Pons (tissue), 1 donor: ENCODE measurements at regions not wholly inside any gene's neighbourhood (a gene's known extent, or its start where the extent isn't known, plus 50 kb on each side); places are given as distances from the start of the nearest gene placed in this dataset.
"Not testable (repeated sequence)": the region's sequence is repeated elsewhere in the genome, so short reads cannot be mapped to it uniquely, and the experiment has no call there.

Experiments
- DNase-seq: peaks from one replicate; pipeline ENCODE4 v3.0.0-alpha.2; 2016; ENCODE audit warnings: low spot score

DNA sequence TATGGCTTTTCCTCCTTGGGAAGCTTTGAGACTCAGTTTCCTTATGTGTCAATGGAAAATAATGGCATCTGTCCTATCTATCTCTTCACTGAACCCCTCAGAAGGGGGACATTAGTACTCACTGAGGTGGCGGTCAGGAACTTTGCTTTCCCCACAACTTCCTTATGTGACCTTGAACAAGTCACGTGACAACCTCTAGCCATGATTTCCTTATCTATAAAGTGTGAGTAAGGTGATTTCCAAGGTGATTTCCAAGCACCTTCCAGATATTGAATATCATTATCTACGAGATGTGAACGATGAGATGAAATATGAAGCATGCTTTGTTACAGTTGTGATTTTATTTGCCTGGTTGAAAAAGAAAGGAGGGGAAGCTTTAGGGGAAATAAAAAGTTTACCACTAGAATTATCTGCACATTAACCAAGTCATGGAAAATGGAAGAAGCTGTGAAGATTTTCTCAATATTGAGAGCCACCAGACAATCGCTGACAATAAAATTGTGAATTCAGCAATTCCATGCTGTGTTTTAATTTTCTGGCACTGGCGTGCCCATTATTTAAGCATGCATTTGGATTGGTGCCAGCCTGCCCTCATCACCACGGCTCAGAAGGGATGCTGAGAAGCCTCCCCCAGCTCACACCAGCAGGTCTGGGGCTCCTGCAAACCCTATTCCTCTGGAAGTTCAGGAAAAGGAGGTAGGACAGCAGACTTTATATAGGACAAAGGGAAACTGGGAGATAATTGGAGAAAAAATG lies 255.3 kb downstream of the CD83 start:
- DNase-seq = no peak

DNA sequence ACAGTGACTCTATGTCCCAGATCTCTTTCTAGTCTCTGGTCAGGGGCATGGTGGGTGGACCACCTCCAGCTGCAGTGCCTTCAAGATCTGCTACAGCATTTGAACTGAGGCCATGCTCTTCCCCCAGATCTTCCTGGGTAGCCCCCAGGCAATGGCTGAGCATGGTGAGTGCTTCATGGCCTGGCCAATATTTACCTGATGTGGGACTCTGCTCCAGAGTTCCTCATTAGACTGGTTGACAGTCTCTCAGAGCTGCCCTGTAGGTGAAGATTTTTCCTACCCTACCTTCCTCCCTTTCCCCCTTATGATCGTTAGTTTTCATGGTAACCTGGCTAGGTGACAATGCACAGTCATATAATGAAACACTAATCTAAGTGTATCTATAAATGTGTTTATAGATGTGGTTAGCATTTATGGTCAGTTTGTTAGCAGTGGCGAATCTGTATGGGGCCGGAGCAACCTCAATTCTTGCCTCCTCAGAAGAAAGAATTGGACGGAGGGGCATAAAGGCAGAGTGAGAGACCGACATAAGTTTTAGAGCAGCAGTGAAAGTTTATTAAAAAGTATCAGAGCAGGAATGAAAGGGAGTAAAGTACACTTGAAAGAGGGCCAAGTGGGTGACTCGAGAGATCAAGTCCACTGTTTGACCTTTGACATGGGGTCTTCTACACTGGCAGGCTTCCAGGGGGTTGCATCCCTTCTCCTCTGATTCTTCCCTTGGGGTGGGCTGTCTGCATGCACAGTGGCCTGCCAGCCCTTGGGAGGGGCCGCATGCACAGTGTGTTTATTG lies 256.3 kb downstream of the CD83 start:
- DNase-seq = no peak

DNA sequence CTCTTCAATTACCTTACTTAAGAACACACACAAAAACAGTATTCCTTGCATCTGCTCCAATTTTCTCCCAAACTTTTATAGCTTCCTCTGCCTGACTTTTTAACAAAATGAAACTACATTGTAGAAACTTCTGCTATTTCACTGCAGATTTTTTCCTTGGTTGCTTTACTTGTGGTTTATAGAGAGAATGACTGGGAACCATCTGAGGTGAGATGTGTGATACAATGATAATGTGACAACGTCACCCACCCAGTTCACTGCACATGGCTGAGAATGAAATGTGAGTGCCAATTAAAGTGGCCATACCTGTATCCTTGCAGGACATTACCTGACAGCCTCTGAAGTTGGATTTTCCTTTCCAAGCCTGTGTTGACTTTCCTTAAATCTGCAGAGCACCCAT lies 258.4 kb downstream of the CD83 start:
- no peak for DNase-seq

DNA sequence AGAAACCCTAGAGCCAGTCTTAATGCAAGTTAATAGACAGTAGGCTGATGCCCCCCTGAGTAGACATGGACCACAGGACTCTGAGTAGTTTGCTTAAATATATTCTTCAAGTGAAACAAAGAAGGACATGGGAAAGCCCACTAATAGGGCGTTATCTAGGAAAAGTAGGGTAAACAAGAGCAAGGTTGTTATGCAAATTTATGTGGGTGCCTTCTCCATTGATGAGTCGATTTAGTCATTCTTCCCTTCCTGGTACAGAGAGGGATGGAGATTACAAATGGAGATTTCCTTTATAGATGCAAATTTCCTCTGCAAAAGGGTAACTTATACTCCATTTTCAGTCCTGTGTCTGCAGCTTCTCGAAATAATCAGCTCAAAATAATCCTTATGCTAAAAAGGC lies 262.0 kb downstream of the CD83 start:
- DNase-seq = no peak

DNA sequence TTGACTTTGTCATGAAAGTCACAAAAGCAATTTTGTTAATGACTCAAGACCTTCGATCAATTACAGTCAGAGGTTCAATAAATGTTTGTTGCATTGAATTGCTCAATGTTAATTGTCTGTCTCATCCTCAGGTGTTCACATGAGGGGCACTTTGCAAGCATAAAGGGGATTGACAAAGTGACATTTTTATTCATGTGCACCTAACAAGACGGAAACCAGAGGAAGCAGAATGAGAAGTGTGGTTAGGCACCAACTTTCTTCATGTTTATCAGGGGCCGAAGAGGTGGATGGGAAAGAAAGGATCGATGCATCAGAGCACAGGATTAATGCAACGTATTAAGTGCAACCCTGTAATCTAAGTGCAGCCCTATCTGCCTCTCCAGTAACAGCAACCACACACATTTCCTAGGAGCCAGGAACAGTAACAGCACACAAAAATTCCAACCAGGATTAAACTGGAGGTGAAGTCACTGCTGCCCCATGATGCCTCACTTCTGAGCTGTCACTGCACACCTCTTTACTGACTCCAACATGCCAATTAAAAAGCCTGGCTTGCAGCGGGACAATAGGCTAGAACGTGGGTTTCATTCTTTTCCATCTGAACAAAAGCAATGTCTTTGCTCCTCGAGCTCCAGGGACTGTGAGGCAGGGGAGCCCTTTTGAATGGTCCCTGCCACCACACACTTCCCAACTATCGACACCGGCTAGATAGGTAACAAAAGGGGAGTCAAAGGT lies 262.7 kb downstream of the CD83 start:
- no peak for DNase-seq

DNA sequence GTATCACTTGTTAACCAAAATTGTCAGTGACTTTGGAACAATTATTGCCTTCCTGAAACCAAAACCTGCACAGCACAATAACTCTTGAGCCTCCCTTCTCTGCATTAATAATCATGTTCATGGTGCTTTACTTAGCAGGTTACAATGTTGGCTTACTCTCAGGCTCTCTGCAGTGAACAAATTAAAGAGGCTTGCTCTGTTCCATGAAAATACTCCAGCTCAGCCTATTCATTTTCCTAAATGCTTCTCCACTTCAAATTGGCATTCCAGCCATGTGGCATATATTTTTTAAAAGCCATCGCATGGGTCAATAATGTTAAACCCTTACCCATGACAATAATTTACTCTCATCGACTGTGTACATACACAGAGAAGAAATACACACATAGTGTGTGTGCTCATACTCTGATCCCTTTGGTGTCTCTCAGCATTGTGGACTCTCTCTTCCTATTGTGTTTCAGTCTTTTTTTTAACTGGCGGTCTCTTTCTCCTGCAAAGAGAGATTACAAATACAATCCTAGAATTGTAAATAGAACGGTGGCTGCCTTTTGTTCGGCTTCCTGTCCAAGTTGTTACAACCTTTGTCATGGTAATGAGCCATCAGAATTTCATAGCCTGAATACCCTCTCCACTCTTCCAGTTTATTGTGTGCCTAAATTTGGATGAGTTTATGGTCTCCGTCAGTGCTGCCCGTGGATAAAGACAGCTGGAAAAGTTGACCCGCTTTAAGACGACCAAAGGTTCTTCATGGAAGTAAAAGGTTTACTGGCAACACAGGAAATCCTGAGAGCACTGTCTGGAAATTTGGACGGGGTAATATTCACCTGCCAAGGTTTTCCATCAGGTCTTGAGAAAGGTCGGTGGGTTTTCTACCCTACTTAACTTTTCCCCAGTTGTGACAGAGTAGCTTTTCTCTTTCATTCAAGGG lies 263.6 kb downstream of the CD83 start:
- no peak for DNase-seq

DNA sequence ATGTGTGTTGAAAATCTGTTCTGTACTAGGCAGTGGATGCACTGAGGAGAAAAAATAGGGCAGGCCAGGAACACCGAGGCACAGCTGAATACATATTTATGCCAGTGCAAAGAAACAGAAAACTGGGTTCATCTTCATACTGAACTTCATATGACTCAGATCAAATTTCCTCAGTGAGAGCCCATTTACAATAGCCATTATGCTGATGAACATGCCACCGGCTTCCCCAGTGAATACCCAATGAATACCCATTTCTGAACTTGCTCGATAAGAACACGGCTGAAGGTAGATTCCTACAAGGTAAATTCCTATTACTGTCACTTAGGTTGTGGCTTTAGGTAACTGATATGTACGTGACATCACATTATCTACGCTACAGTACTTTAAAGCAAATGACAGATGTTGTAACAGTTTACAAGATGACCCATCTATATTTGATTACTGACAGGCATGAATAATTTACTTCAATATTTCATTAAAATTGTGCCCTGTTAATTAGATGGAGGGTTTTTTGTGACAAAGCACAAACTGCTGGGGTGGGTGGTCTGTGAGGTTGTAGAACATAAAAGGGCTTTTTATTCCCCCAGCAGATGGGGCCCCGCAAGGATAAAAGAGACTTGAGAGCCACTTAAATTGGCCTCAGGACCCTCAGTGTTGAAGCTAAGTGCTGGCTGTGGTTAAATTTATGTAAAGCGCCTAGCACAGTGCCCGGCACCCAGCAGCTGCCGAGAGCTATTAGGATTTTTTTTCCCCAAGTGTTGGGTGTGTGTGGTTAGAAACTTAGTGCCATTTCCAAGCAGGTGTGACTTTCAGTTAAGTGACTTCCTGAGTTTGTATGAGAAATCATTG lies 264.5 kb downstream of the CD83 start:
- DNase-seq = no peak

DNA sequence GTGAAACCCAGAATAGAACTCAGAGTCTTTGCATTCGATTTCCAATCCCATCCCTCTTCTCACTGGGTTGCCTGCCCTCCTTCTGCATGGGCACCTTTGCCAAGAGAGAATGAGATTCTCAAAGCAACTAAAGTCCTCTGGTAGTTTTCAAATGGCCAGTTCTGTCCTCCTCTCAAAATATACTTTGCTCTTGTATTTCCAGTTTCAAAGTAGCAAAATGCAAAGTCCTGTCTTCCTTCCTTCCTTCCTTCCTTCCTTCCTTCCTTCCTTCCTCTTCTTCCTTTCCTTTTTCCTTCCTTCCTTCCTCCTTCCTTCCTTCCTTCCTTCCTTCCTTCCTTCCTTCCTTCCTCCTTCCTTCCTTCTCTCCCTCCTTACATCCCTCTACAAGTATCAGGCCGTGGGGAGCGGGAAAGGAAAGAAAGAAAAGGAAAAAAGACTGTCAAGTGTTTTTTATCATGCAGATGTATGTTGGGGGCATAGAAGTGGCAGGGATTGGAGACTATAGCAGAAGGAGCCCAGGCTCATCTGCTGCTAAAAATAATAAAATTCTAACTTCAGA lies 265.2 kb downstream of the CD83 start:
- DNase-seq = no peak

DNA sequence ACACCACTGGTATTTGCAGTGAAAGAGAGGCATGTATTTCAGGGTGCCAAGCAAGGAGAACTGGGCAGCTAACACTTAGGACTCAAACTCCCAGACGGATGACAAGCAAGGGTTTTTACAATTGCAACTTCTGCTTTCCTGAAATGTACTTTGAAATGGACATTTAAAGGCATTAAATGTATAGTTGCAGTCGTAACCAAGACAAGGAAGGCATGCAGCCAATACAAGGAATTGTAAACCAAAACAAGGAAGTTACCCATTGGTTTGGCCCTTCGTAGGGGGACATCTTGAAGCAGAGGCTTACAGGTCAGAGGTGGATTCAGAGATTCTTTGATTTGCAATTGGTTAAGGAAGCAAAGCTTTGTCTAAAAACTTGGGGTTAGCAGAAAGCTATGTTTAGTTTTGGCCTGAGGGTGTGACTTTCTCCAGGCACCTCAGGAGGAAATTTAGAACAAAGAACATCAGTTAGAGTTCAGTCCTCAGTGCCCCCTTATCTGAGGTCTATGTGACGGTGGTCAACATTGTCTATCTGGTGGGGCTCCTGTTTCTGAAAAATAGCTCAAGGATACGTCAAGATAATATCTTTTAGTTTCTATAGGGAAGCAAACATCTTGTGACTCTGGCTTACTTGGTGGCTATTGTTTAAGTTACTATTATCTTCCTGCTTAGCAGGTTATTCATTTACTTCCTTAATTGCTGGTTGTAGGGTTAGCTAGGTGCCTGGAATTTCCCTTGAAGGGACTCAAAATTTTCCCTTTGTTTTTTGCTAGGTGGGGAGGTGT lies 266.0 kb downstream of the CD83 start:
- DNase-seq = peak; percentile 40

DNA sequence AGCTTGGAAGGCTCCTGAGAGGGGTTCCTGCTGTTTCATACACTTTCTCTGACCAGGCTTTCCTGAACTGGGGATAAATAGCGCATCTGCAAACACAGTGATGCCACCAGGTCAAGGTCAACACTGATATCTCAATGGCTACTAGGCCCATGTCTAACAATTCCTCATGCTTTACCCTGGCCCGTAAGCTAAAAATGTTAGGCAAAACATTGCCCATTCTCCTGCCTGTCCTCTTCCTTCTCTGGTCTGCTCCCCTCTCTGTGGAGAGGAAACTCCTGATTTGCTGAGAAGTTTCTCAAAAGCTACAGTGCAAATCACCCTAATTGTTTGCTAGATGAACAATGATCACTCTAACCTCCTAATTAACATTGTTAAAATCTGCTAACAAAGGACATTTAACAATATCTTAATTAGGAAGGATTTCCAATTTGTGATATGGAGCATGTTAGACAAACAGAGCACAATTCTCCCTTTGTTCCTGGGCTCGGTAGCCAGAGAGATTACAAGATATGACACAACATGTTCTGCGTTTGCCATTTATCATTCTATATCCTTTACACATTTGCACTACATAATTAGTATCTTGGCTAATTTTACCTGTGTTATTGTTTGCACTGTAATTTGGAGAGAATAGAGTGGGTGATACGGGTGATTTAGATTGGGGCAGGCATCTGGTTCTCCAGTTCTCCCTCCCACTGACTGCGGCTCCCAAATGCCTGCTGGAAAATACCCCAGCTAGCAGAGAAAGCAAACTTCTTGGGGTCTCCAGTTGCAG lies 266.8 kb downstream of the CD83 start:
- no peak for DNase-seq

DNA sequence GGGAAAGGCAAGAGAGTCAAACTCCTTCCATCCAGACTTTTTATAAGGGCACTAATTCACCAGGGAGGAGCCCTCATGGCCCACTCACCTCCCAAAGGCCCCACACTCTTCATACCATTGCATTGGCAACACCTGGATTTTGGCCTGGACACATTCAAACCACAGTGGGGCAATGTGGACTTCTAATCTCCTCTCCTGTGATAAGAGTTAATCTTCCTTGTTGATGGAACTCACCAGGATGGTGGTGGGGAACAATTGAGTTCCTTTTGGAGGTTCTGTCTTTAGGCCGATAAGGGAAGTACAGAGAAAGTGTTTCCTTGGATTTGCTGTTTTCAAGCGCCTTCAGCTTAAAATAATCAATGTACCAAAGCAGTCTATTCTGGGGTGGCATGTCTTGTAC lies 268.7 kb downstream of the CD83 start:
- no peak for DNase-seq

DNA sequence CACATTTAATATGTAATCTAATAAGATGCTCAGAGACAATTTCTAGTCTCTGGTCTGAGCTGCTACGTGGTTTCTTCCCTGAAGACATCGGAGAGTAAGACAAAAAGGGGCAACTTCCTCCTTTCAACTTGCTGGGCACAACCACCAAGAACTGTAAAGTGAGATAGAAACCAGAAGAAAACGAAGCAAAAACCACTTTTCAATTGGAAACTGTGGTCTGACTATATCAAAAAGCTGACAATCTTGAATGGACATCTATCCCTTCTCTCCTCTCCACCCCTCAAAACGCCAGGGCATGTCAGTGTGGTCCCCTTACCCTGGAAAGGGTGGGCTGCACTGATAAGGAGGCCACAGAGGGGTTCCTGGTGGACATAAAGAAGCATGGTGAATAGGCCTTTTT lies 269.1 kb downstream of the CD83 start:
- peak; percentile 38 for DNase-seq

DNA sequence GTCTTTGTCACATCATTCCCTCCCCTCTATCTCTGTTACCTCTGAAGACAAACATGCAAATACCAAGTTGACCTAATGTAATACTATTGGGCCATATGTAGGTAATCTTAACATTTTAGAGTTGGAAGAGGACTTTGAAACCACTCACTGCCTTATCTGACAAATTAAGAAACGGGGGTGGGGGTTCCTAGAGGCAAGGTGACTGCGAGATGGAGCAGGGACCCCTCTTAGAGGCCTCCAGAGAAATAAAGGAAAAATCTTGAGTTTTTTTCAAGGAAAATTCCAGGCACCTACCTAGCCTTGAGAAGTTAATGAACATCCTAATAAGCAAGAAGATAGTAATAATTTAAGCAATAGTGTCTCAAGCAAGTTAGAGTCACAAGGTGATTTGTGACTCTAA lies 270.8 kb downstream of the CD83 start:
- no peak for DNase-seq

DNA sequence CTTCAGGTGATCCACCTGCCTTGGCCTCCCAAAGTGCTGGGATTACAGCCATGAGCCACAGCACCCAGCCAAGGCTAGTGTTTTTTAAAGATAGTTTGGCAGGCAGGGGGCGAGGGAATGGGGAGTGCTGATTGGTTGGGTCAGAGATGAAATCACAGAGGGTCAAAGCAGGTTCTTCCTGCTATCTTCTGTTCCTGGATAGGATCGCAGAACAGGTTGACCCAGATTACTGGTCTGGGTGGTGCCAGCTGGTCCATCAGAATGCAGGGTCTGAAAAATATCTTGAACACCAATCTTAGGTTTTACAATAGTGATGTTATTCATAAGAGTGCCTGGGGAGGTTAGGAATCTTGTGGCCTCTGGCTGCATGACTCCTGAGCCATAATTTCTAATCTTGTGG lies 272.2 kb downstream of the CD83 start:
- DNase-seq = not testable (repeated sequence)

DNA sequence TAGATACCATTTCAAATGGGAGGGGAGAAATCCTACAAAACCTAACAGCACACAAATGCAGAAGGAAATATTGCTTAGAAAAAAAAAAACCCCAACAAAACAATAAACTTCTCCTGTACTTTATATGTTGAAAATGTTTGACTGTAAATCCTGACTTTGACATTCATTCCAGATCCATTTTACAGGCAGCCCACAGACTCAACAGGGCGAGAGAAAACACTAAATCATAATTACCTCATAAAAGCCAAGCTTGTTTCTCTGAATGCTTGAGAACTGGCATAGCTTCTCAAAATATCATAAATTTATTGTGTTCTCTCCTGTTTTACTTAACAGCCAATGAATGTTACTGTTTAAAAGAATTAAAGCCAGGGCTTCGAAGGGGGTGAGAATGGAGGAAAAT lies 273.2 kb downstream of the CD83 start:
- no peak for DNase-seq

DNA sequence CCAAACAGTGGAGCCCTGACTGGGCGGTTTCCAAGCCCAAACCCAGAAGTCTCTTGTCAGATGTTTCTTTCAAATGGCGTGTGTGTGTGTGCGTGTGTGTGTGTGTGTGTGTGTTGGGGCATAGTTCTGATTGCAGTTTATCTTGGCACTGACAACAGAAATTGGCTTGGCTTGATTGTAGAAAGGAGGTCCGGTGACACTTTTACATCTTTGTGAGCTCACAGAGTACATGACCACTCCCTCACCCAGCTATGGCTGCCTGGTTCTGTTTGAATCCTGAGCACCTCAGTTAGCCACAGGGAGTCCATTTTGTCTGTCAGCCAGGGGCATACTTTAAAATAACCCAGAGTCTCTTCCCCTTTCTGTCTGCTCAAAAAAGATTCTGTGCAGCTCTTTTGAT lies 276.3 kb downstream of the CD83 start:
- DNase-seq = no peak

DNA sequence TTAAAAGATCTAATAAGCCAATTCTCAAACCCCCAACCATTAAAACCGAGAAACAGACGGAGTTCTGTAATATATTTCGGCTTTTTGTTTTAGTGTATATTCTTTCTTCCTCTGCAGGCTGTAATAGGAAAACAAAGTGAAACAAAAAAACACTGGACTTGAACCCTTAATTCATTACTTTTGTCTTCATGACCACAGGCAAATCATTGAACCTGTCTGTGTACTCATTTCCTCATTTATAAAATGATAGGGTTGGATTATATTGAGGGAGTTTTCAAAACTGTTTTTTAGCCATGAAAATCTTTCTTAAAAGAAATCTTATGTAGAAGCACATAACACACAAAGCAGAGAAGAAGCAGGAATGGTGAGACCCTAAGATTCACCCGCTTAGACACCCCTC lies 278.8 kb downstream of the CD83 start:
- no peak for DNase-seq

DNA sequence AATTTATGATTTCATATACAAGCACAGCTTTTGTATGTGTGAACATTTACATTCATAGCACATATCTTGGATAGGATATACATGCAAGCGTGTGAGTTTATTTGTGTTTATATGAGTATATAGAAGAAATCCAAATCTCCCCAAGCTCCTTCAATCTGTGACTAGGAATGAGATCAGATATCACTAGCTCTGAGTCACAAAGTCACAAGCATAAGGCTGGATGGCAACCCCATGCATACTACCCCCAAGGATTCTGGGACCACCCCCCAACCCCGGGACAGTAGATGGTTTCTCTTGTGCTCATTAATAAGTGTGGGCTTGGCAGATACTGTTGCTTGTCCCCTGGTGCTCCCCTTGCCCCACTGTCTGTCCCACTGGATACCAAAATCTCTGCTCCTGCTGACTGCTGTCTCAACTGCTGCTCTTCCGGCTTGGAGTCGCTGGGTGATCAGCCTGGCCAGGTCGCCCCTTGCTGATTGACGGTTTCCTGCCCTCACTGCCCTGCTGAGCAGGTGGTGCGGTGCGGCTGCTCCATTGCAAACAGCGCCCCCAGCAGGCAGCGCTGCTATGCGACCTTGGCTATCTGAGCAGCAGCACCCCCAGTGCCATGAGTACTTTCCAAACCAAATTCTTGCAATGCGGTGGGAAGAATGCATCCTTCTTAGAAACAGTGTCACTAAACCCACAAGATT lies 279.4 kb downstream of the CD83 start:
- DNase-seq = no peak
